KBM-7 (cell line): ENCODE measurements at regions not wholly inside any gene's neighbourhood (a gene's known extent, or its start where the extent isn't known, plus 50 kb on each side); places are given as distances from the start of the nearest gene placed in this dataset.

Source experiments
- DNase-seq: peaks from one replicate; pipeline ENCODE4 v3.0.0-alpha.2; 2015
- in situ Hi-C: fragments of 300-500 bp; cut with MboI; formaldehyde crosslinking; loops from 2 replicates; pipeline ENCODE4 v1.14.3; 2020; ENCODE audit warnings: low sequenced_read_pairs, low pct_unique_long_range_greater_than_20kb, mixed read lengths

- in situ Hi-C loops = no loop called here
- DNase-seq = no peak
These were observed 392.7 kb downstream of the FGF9 start for GRCh38 chr13:22063416-22064124.

- no peak for DNase-seq
- in situ Hi-C loops = no loop called here
These were observed 394.2 kb downstream of the FGF9 start for GRCh38 chr13:22064854-22065620.

- DNase-seq = no peak
- in situ Hi-C loops = no loop called here
These were observed 402.8 kb downstream of the FGF9 start for GRCh38 chr13:22073718-22074117.

GRCh38 chr13:22074403-22074802 is 403.5 kb downstream of the FGF9 start:
- DNase-seq = no peak
- in situ Hi-C loops = no loop called here

GRCh38 chr13:22076658-22077057 is 405.8 kb downstream of the FGF9 start:
- in situ Hi-C loops = no loop called here
- DNase-seq = no peak

- in situ Hi-C loops = no loop called here
- DNase-seq = no peak
These were observed 406.4 kb downstream of the FGF9 start for GRCh38 chr13:22077205-22077683.

- in situ Hi-C loops = no loop called here
- DNase-seq = no peak
These were observed 406.9 kb downstream of the FGF9 start for GRCh38 chr13:22077764-22078163.

GRCh38 chr13:22079961-22080360 is 409.1 kb downstream of the FGF9 start:
- in situ Hi-C loops = no loop called here
- DNase-seq = no peak

GRCh38 chr13:22080832-22081231 is 410.0 kb downstream of the FGF9 start:
- in situ Hi-C loops = no loop called here
- DNase-seq = no peak

- no peak for DNase-seq
These were observed 410.6 kb downstream of the FGF9 start for GRCh38 chr13:22081430-22081829.

GRCh38 chr13:22082030-22082429 is 411.2 kb downstream of the FGF9 start:
- in situ Hi-C loops = no loop called here
- no peak for DNase-seq

More at GRCh38 chr13:22081430-22081829, 410.6 kb downstream of the FGF9 start:
- in situ Hi-C loops = no loop called here

GRCh38 chr13:22082437-22083100 is 411.7 kb downstream of the FGF9 start:
- DNase-seq = peak; percentile 45
- in situ Hi-C loops = no loop called here

- no peak for DNase-seq
- in situ Hi-C loops = no loop called here
These were observed 414.1 kb downstream of the FGF9 start for GRCh38 chr13:22085001-22085400.

GRCh38 chr13:22086597-22087330 is 415.9 kb downstream of the FGF9 start:
- no peak for DNase-seq
- in situ Hi-C loops = no loop called here

GRCh38 chr13:22090106-22090505 is 419.2 kb downstream of the FGF9 start:
- DNase-seq = no peak
- in situ Hi-C loops = no loop called here

GRCh38 chr13:22091222-22091970 is 420.5 kb downstream of the FGF9 start:
- no peak for DNase-seq
- in situ Hi-C loops = no loop called here

GRCh38 chr13:22091971-22092300 is 421.1 kb downstream of the FGF9 start:
- no peak for DNase-seq
- in situ Hi-C loops = no loop called here

- in situ Hi-C loops = no loop called here
- DNase-seq = no peak
These were observed 422.1 kb downstream of the FGF9 start for GRCh38 chr13:22092791-22093560.
